DND-41 (cell line): ENCODE measurements at regions not wholly inside any gene's neighbourhood (a gene's known extent, or its start where the extent isn't known, plus 50 kb on each side); places are given as distances from the start of the nearest gene placed in this dataset.

Experiments used
- ATAC-seq: fragments of 200-7000 bp; cut with Tn5 transposase; 3 replicates; pipeline ENCODE4 v1.9.1; 2021; ENCODE audit warnings: low read depth; ENCODE audit not compliant: insufficient read depth
- DNase-seq: peaks from one replicate; pipeline ENCODE4 v3.0.0-alpha.2; 2020
- H2AFZ ChIP-seq: 2 replicates; pipeline ENCODE4 v1.6.0; 2012; ENCODE audit warnings: low read depth, low read length
- H3K27ac ChIP-seq: 2 replicates; pipeline ENCODE4 v1.5.1; 2012; ENCODE audit warnings: low read length, inconsistent platforms
- H3K27me3 ChIP-seq: fragments of 200-600 bp; sonication (generic); 2 replicates; pipeline ENCODE4 v1.6.0; 2012; ENCODE audit warnings: low read length, mild to moderate bottlenecking, inconsistent platforms; ENCODE audit not compliant: insufficient read depth, poor library complexity
- H3K36me3 ChIP-seq: 2 replicates; pipeline ENCODE4 v1.5.1; 2012; ENCODE audit warnings: low read length, inconsistent platforms; ENCODE audit not compliant: insufficient read depth
- H3K4me1 ChIP-seq: 2 replicates; pipeline ENCODE4 v1.5.1; 2012; ENCODE audit warnings: mild to moderate bottlenecking, low read length; ENCODE audit not compliant: insufficient read depth
- H3K4me2 ChIP-seq: 2 replicates; pipeline ENCODE4 v1.6.0; 2012; ENCODE audit warnings: mild to moderate bottlenecking, moderate library complexity, low read length, inconsistent platforms; ENCODE audit not compliant: insufficient read depth
- H3K4me3 ChIP-seq, 2 experiments: fragments of 200-600 bp in 1 of 2; shearing (Covaris generic) in 1 of 2; 2 replicates each; pipeline ENCODE4 v1.5.1; 2012 to 2016; ENCODE audit warnings: inconsistent platforms in 2 of 2, low read length in 2 of 2, mild to moderate bottlenecking in 2 of 2, low read depth in 1 of 2, moderate library complexity in 1 of 2
- H3K79me2 ChIP-seq: 2 replicates; pipeline ENCODE4 v1.6.0; 2012; ENCODE audit warnings: low read length, inconsistent platforms; ENCODE audit not compliant: insufficient read depth
- H3K9ac ChIP-seq: 2 replicates; pipeline ENCODE4 v1.6.0; 2012; ENCODE audit warnings: low read depth, mild to moderate bottlenecking, inconsistent platforms, low read length, moderate library complexity
- H3K9me3 ChIP-seq: 2 replicates; pipeline ENCODE4 v1.5.1; 2012; ENCODE audit warnings: low read length, moderate library complexity, mild to moderate bottlenecking, inconsistent platforms; ENCODE audit not compliant: insufficient read depth, severe bottlenecking
- H4K20me1 ChIP-seq: 2 replicates; pipeline ENCODE4 v1.6.0; 2012; ENCODE audit warnings: low read length; ENCODE audit not compliant: insufficient read depth
- EZH2 ChIP-seq: IDR thresholded peaks from 3 replicates; pipeline ENCODE4 v1.6.1; 2012; ENCODE audit warnings: borderline replicate concordance, low read depth, mild to moderate bottlenecking, moderate library complexity, low read length, inconsistent platforms; ENCODE audit not compliant: severe bottlenecking
- TF ChIP-seq, protein P1 (sequence below): IDR thresholded peaks from 2 replicates; pipeline ENCODE4 v1.5.1; 2012; ENCODE audit warnings: borderline replicate concordance, low read length, moderate library complexity, mild to moderate bottlenecking; ENCODE audit not compliant: poor library complexity, severe bottlenecking; ENCODE audit errors: extremely low read depth

DNA sequence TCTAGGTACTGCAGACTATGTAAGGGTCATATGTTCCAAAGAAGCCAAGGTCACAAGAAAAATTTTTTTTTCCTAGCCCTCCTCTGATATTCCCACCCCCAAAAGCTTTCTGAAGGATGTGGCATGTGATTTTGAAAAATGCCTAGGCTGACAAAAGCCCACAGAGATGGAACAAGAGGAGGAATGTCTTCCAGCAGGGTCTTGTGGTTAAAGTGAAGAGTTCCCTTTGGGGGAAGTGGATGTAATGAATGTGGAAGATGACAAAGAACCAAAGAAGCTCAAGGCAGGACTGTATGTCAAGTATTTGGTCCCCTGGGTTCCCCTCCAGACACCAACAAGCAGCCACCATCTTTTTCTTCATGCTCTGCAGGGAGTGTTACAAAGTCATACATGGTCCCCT is 268.8 kb downstream of the BCOR start:
- ATAC-seq, result no peak
- no peaks in the 10 kb centered on the region for H3K79me2 ChIP-seq
- H3K4me3 ChIP-seq, result no peak overlapping the region
- H3K9me3 ChIP-seq, result no peaks in the 10 kb centered on the region
- no peak overlapping the region for H3K4me2 ChIP-seq
- H3K9ac ChIP-seq, result no peak overlapping the region
- no peak for DNase-seq
- no peak overlapping the region for H3K27ac ChIP-seq
- no peaks in the 10 kb centered on the region for H3K36me3 ChIP-seq
- H2AFZ ChIP-seq, result no peak overlapping the region
- H3K27me3 ChIP-seq, result no peaks in the 10 kb centered on the region
- no peaks in the 10 kb centered on the region for H3K4me1 ChIP-seq
- TF ChIP-seq, protein P1, sequence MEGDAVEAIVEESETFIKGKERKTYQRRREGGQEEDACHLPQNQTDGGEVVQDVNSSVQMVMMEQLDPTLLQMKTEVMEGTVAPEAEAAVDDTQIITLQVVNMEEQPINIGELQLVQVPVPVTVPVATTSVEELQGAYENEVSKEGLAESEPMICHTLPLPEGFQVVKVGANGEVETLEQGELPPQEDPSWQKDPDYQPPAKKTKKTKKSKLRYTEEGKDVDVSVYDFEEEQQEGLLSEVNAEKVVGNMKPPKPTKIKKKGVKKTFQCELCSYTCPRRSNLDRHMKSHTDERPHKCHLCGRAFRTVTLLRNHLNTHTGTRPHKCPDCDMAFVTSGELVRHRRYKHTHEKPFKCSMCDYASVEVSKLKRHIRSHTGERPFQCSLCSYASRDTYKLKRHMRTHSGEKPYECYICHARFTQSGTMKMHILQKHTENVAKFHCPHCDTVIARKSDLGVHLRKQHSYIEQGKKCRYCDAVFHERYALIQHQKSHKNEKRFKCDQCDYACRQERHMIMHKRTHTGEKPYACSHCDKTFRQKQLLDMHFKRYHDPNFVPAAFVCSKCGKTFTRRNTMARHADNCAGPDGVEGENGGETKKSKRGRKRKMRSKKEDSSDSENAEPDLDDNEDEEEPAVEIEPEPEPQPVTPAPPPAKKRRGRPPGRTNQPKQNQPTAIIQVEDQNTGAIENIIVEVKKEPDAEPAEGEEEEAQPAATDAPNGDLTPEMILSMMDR, result no peak
- no peak for TF ChIP-seq EZH2
- no peaks in the 10 kb centered on the region for H4K20me1 ChIP-seq

DNA sequence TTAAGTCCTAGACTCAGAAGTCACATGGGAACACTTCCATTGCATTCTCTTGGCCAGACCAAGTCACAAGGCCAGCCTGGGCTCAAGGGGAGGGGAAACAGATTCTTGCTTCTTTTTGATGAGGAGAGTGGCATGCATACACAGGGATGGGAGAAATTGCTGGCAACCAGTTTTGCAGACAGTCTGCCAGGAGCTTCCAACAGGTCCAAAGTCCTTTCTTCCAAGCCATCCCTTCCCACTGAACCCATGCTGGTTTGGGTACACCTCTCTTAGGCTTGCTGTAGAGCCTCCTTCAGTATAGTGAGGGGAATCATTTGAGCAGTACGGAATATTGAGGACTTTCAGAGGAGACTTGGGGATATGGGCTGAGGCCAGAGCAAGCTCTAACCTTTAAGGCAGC is 267.8 kb downstream of the BCOR start:
- H3K9me3 ChIP-seq, result no peaks in the 10 kb centered on the region
- H3K4me3 ChIP-seq, result no peak overlapping the region
- no peaks in the 10 kb centered on the region for H3K27me3 ChIP-seq
- TF ChIP-seq EZH2, result no peak
- TF ChIP-seq, protein P1, result no peak
- DNase-seq, result no peak
- no peak for ATAC-seq
- H3K27ac ChIP-seq, result no peak overlapping the region
- H3K36me3 ChIP-seq, result no peaks in the 10 kb centered on the region
- H3K79me2 ChIP-seq, result no peaks in the 10 kb centered on the region
- H3K4me2 ChIP-seq, result no peak overlapping the region
- H4K20me1 ChIP-seq, result no peaks in the 10 kb centered on the region
- no peak overlapping the region for H2AFZ ChIP-seq
- H3K9ac ChIP-seq, result no peak overlapping the region
- no peaks in the 10 kb centered on the region for H3K4me1 ChIP-seq

DNA sequence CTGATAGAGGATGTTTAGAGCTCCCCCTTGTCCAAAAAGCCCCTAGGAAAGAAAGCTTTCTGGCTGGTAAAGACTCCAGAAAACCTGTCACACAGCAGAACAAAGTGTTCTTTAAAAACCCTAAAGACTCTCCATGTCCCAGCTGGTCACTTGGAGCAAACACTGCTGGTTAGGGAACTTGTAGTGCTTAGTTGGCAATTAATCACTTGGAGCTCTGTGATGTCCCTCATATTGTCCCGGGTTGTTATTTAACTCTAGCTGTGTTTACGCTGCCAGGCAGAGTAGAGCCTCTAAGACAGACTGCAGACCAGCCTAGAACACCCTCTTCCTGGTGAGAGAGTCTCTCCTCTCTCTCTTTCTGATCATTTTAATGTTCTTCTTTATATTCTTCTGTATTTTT is 267.3 kb downstream of the BCOR start:
- H3K4me3 ChIP-seq, result no peak overlapping the region
- no peak overlapping the region for H3K27ac ChIP-seq
- no peak overlapping the region for H3K4me2 ChIP-seq
- H3K9ac ChIP-seq, result no peak overlapping the region
- no peaks in the 10 kb centered on the region for H3K27me3 ChIP-seq
- no peaks in the 10 kb centered on the region for H3K4me1 ChIP-seq
- no peak overlapping the region for H2AFZ ChIP-seq
- TF ChIP-seq, protein P1, result no peak
- no peak for TF ChIP-seq EZH2
- H3K79me2 ChIP-seq, result no peaks in the 10 kb centered on the region
- no peak for DNase-seq
- H4K20me1 ChIP-seq, result no peaks in the 10 kb centered on the region
- H3K9me3 ChIP-seq, result no peaks in the 10 kb centered on the region
- H3K36me3 ChIP-seq, result no peaks in the 10 kb centered on the region
- no peak for ATAC-seq

DNA sequence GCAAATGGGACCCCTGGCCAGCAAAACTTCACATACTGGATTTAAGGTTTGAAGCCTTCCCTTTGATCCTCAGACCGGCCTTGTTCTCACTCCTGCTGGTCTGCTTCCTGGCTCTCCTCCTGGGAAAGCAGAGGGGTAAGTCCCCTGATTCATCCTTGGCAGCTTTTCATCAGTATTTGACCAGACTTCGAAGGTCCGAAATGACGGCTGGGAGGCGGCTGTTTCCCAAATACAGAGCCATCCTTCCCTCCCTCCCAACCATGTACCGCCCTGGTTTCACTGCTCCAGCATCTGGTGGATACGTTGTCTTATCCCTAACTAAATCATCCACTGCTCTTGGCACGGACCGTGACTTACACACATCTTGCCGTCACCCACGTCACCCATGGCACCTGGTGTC is 265.5 kb downstream of the BCOR start:
- H3K9ac ChIP-seq, result no peak overlapping the region
- H2AFZ ChIP-seq, result no peak overlapping the region
- DNase-seq (no peak), ATAC-seq (no peak)
- H3K4me2 ChIP-seq, result no peak overlapping the region
- H4K20me1 ChIP-seq, result no peaks in the 10 kb centered on the region
- TF ChIP-seq, protein P1, result no peak
- TF ChIP-seq EZH2, result no peak
- no peak overlapping the region for H3K27ac ChIP-seq
- H3K4me1 ChIP-seq, result peaks cover 13% of the 10 kb centered on the region
- no peaks in the 10 kb centered on the region for H3K36me3 ChIP-seq
- no peaks in the 10 kb centered on the region for H3K9me3 ChIP-seq
- no peak overlapping the region for H3K4me3 ChIP-seq
- no peaks in the 10 kb centered on the region for H3K27me3 ChIP-seq
- no peaks in the 10 kb centered on the region for H3K79me2 ChIP-seq
